Hepatocyte (in vitro differentiated cells): ENCODE measurements at regions not wholly inside any gene's neighbourhood (a gene's known extent, or its start where the extent isn't known, plus 50 kb on each side); places are given as distances from the start of the nearest gene placed in this dataset.
"Not testable (repeated sequence)": the region's sequence is repeated elsewhere in the genome, so short reads cannot be mapped to it uniquely, and the experiment has no call there.

Source experiments
- CTCF ChIP-seq: fragments of 200-600 bp; sonication (generic); IDR thresholded peaks from 2 replicates; pipeline ENCODE4 v1.5.1; 2016; ENCODE audit warnings: antibody characterized with exemption, mild to moderate bottlenecking; ENCODE audit not compliant: poor library complexity
- EZH2 ChIP-seq: fragments of 200-600 bp; sonication (generic); IDR thresholded peaks from 2 replicates; pipeline ENCODE4 v1.6.1; 2016; ENCODE audit warnings: antibody characterized with exemption, mild to moderate bottlenecking, borderline replicate concordance
- EZH2phosphoT487 ChIP-seq: fragments of 200-600 bp; sonication (generic); IDR thresholded peaks from one replicate; pipeline ENCODE4 v1.6.1; 2018; ENCODE audit warnings: antibody characterized with exemption, mild to moderate bottlenecking, low read depth, moderate library complexity; ENCODE audit not compliant: unreplicated experiment, severe bottlenecking

DNA sequence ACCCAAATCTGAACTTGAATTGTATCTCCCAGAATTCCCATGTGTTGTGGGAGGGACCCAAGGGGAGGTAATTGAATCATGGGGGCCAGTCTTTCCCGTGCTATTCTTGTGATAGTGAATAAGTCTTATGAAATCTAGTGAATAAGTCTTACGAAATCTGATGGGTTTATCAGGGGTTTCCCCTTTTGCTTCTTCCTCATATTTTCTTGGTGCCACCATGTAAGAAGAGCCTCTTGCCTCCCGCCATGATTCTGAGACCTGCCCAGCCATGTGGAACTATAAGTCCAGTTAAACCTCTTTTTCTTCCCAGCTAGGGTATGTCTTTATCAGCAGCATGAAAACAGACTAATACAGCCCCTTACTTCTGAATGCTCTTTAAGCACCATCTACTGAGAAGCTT lies 343.2 kb upstream of the NOX3 start:
- not testable (repeated sequence) for TF ChIP-seq CTCF, EZH2, EZH2phosphoT487
